GM12874 (cell line): ENCODE measurements at regions not wholly inside any gene's neighbourhood (a gene's known extent, or its start where the extent isn't known, plus 50 kb on each side); places are given as distances from the start of the nearest gene placed in this dataset.

Source experiments
- CTCF ChIP-seq: IDR thresholded peaks from 2 replicates; pipeline ENCODE4 v1.5.1; 2011; ENCODE audit warnings: low read depth, mild to moderate bottlenecking, control low read depth, low read length, moderate library complexity; ENCODE audit not compliant: insufficient read depth

DNA sequence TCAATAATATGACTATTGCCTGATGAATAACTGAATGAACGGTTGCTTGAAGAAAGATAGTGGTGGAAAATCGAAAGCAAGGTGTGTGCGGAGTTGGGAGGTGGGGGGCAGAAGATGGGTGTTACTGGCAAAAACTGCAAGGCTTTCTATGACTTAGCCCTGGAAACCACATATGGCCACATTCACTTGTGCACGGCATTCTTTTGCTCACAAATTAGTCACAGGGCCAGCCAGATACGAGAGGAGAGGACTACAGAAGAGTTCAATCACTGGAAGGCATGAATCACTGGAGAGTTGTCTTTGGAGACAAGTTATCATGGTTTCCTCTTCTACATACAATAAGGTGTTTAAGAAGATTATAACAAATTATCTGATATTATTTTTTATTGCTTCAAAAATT lies 626.5 kb upstream of the CPEB2 start:
- TF ChIP-seq CTCF = no peak

DNA sequence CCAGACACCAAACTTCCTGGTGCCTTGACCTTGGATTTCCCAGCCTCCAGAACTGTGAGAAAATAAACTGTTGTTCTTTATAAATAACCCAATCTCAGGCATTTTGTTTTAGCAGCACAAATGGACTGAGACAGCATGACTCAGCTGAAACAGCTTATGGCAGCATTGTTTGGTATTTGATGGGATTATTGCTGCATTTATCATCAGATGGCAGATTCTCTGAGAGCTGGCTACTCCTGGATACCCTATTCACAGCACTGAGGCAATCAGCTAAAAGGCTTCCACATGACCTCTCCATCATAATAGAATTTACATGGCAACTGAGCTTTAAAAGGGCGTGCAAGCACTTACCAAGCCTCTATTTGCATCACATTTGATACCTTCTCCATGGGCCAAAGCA lies 623.1 kb upstream of the CPEB2 start:
- no peak for TF ChIP-seq CTCF

- no peak for TF ChIP-seq CTCF
These were observed 618.6 kb upstream of the CPEB2 start for GRCh38 chr4:14383652-14384051.

- no peak for TF ChIP-seq CTCF
These were observed 617.5 kb upstream of the CPEB2 start for GRCh38 chr4:14384824-14385223.

GRCh38 chr4:14386196-14386595 lies 616.1 kb upstream of the CPEB2 start:
- TF ChIP-seq CTCF = no peak

- TF ChIP-seq CTCF = no peak
These were observed 614.6 kb upstream of the CPEB2 start for GRCh38 chr4:14387647-14388046.

- no peak for TF ChIP-seq CTCF
These were observed 609.9 kb upstream of the CPEB2 start for GRCh38 chr4:14392378-14392777.

DNA sequence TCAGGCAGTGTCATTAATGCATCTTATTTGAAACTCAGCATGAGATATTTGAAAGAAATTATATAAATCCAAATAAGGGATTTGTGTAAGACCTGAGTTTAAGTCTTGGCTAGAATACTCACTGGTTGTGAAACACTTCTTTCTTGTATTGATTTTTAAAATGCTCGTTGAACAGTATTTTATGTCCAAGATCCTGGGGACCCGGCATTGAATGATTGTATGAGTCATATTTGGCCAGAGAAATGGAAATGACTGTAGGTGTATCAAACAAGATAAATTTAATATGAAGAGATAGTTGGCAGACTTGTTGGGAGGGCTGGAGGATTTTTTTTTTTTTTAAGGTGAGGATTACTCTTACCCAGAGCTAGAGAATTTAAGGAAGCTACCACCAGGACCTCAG lies 606.1 kb upstream of the CPEB2 start:
- TF ChIP-seq CTCF = no peak
